ENCODE measurements at regions not wholly inside any gene's neighbourhood (a gene's known extent, or its start where the extent isn't known, plus 50 kb on each side); places are given as distances from the start of the nearest gene placed in this dataset.

GRCh38 chr13:97878431-97879375 is 74.8 kb upstream of the IPO5 start:
- in situ Hi-C loops (cut with HindIII; ENCODE audit: low sequenced_read_pairs), result no loop called here
- no peak overlapping the region for H3K4me3 ChIP-seq (ENCODE audit: low read depth, low read length)
- no peak for TF ChIP-seq CTCF (IDR thresholded peaks at IDR 0.05; ENCODE audit: low read depth, low read length)
- peak; percentile 33 for DNase-seq (ENCODE audit: low read depth, low spot score)

GRCh38 chr13:97879646-97880310 is 73.7 kb upstream of the IPO5 start:
- peak; percentile 90 for DNase-seq (ENCODE audit: low read depth, low spot score)
- no peak overlapping the region for H3K4me3 ChIP-seq (ENCODE audit: low read depth, low read length)
- in situ Hi-C loops (cut with HindIII; ENCODE audit: low sequenced_read_pairs), result no loop called here
- TF ChIP-seq CTCF (IDR thresholded peaks at IDR 0.05; ENCODE audit: low read depth, low read length), result no peak

GRCh38 chr13:97880311-97880675 is 73.2 kb upstream of the IPO5 start:
- in situ Hi-C loops (cut with HindIII; ENCODE audit: low sequenced_read_pairs), result no loop called here
- no peak overlapping the region for H3K4me3 ChIP-seq (ENCODE audit: low read depth, low read length)
- DNase-seq (ENCODE audit: low read depth, low spot score), result no peak
- TF ChIP-seq CTCF (IDR thresholded peaks at IDR 0.05; ENCODE audit: low read depth, low read length), result no peak

- TF ChIP-seq CTCF (IDR thresholded peaks at IDR 0.05; ENCODE audit: low read depth, low read length), result no peak
- H3K4me3 ChIP-seq (ENCODE audit: low read depth, low read length), result no peak overlapping the region
- in situ Hi-C loops (cut with HindIII; ENCODE audit: low sequenced_read_pairs), result no loop called here
- no peak for DNase-seq (ENCODE audit: low read depth, low spot score)
Measured at GRCh38 chr13:97881556-97881955, 71.9 kb upstream of the IPO5 start.

- in situ Hi-C loops (cut with HindIII; ENCODE audit: low sequenced_read_pairs), result no loop called here
Measured at GRCh38 chr13:97883396-97883795, 70.1 kb upstream of the IPO5 start.

More at GRCh38 chr13:97883396-97883795, 70.1 kb upstream of the IPO5 start:
- DNase-seq (ENCODE audit: low read depth, low spot score), result peak; percentile 30
- no peak for TF ChIP-seq CTCF (IDR thresholded peaks at IDR 0.05; ENCODE audit: low read depth, low read length)
- H3K4me3 ChIP-seq (ENCODE audit: low read depth, low read length), result no peak overlapping the region

Data from astrocyte of the spinal cord (primary cell).